GM23248 (cell line): ENCODE measurements at regions not wholly inside any gene's neighbourhood (a gene's known extent, or its start where the extent isn't known, plus 50 kb on each side); places are given as distances from the start of the nearest gene placed in this dataset.

Experiments used
- DNase-seq: peaks from one replicate; pipeline ENCODE4 v3.0.0-alpha.2; 2015
- H2AFZ ChIP-seq: fragments of 200-600 bp; sonication (generic); 2 replicates; pipeline ENCODE4 v1.6.1; 2016; ENCODE audit warnings: antibody characterized with exemption
- H3F3A ChIP-seq: fragments of 200-600 bp; sonication (generic); 2 replicates; pipeline ENCODE4 v1.6.1; 2016; ENCODE audit warnings: mild to moderate bottlenecking, antibody characterized with exemption, mixed run types; ENCODE audit not compliant: insufficient read depth
- H3K27ac ChIP-seq: fragments of 200-600 bp; sonication (generic); 2 replicates; pipeline ENCODE4 v1.5.1; 2016; ENCODE audit warnings: mild to moderate bottlenecking
- H3K27me3 ChIP-seq: fragments of 200-600 bp; sonication (generic); replicated peaks from 2 replicates; pipeline ENCODE4 v1.6.1; 2016; ENCODE audit warnings: mild to moderate bottlenecking; ENCODE audit not compliant: insufficient read depth
- H3K36me3 ChIP-seq: fragments of 200-600 bp; sonication (generic); 2 replicates; pipeline ENCODE4 v1.6.1; 2016; ENCODE audit warnings: low read depth, mild to moderate bottlenecking
- H3K4me1 ChIP-seq: fragments of 200-600 bp; sonication (generic); 2 replicates; pipeline ENCODE4 v1.6.1; 2016; ENCODE audit warnings: mild to moderate bottlenecking; ENCODE audit not compliant: insufficient read depth
- H3K4me2 ChIP-seq: fragments of 200-600 bp; sonication (generic); one replicate; pipeline ENCODE4 v1.6.1; 2016; ENCODE audit warnings: mild to moderate bottlenecking; ENCODE audit not compliant: unreplicated experiment
- H3K4me3 ChIP-seq: fragments of 200-600 bp; sonication (generic); 2 replicates; pipeline ENCODE4 v1.5.1; 2016; ENCODE audit warnings: mild to moderate bottlenecking
- H3K79me2 ChIP-seq: fragments of 200-600 bp; sonication (generic); 2 replicates; pipeline ENCODE4 v1.6.1; 2016; ENCODE audit warnings: mild to moderate bottlenecking; ENCODE audit not compliant: insufficient read depth
- H3K9ac ChIP-seq: fragments of 200-600 bp; sonication (generic); 2 replicates; pipeline ENCODE4 v1.6.1; 2016; ENCODE audit warnings: mild to moderate bottlenecking
- H3K9me2 ChIP-seq: fragments of 200-600 bp; sonication (generic); 2 replicates; pipeline ENCODE4 v1.6.1; 2016; ENCODE audit warnings: mixed run types, mild to moderate bottlenecking, moderate library complexity; ENCODE audit not compliant: insufficient read depth
- H3K9me3 ChIP-seq: fragments of 200-600 bp; sonication (generic); one replicate; pipeline ENCODE4 v1.6.1; 2017; ENCODE audit warnings: low read depth
- H4K20me1 ChIP-seq: fragments of 200-600 bp; sonication (generic); 2 replicates; pipeline ENCODE4 v1.6.0; 2016; ENCODE audit not compliant: insufficient read depth
- EZH2 ChIP-seq: fragments of 200-600 bp; sonication (generic); IDR thresholded peaks from 2 replicates; pipeline ENCODE4 v1.6.1; 2018; ENCODE audit warnings: antibody characterized with exemption, mild to moderate bottlenecking; ENCODE audit not compliant: insufficient read depth, poor library complexity, severe bottlenecking
- EZH2phosphoT487 ChIP-seq: fragments of 200-600 bp; sonication (generic); IDR thresholded peaks from 2 replicates; pipeline ENCODE4 v1.6.1; 2018; ENCODE audit warnings: antibody characterized with exemption, moderate library complexity, mild to moderate bottlenecking, low read depth; ENCODE audit not compliant: insufficient read depth
- WGBS, 2 experiments: methylation state at CpG; one replicate each; pipeline ENCODE4 v1.1.6; 2015 to 2017; ENCODE audit warnings: low lambda C conversion rate in 2 of 2, low coverage in 1 of 2; ENCODE audit errors: missing lambda C conversion rate in 2 of 2; 5-methylcytosine and 5-hydroxymethylcytosine counted together
- in situ Hi-C: fragments of 300-500 bp; cut with MboI; formaldehyde crosslinking; loops from 2 replicates; pipeline ENCODE4 v1.15.0; 2020

DNA sequence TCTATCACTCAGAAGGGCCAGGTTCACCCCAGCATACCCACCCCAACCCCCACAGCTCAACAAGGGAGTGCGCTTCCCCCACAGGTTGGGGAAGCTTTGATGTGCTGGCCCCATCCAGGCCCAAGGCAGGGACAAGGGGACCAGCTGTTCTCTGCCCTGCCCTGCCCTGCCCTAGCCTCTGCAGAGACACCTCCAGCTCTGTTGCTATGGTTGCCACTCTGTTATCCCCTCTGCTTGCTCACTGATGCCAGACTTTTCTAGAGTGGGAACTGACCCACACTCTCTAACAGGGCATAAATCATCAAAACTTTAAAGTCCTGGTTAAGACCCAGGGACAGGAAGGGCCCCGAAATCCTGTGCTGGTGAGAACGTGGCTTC is 50.4 kb upstream of the ENPP7 start:
- H3K4me2 ChIP-seq: no peak overlapping the region
- no peak overlapping the region for H3K9ac ChIP-seq
- H4K20me1 ChIP-seq: no peaks in the 10 kb centered on the region
- no peaks in the 10 kb centered on the region for H3K9me2 ChIP-seq
- no peak for DNase-seq
- no peaks in the 10 kb centered on the region for H3K9me3 ChIP-seq
- no peak overlapping the region for H3K27ac ChIP-seq
- no peak overlapping the region for H3K4me3 ChIP-seq
- 33 to 51% methylated on average over 3 of the region's 3 CpGs for WGBS, 2 experiments
- no peaks in the 10 kb centered on the region for H3K36me3 ChIP-seq
- in situ Hi-C loops: no loop called here
- no peak overlapping the region for H2AFZ ChIP-seq
- TF ChIP-seq EZH2phosphoT487 (no peak), EZH2 (no peak)
- no peaks in the 10 kb centered on the region for H3K4me1 ChIP-seq
- H3F3A ChIP-seq: no peaks in the 10 kb centered on the region
- no peaks in the 10 kb centered on the region; the same call in 1 of the 2 replicates for H3K27me3 ChIP-seq
- H3K79me2 ChIP-seq: no peaks in the 10 kb centered on the region

DNA sequence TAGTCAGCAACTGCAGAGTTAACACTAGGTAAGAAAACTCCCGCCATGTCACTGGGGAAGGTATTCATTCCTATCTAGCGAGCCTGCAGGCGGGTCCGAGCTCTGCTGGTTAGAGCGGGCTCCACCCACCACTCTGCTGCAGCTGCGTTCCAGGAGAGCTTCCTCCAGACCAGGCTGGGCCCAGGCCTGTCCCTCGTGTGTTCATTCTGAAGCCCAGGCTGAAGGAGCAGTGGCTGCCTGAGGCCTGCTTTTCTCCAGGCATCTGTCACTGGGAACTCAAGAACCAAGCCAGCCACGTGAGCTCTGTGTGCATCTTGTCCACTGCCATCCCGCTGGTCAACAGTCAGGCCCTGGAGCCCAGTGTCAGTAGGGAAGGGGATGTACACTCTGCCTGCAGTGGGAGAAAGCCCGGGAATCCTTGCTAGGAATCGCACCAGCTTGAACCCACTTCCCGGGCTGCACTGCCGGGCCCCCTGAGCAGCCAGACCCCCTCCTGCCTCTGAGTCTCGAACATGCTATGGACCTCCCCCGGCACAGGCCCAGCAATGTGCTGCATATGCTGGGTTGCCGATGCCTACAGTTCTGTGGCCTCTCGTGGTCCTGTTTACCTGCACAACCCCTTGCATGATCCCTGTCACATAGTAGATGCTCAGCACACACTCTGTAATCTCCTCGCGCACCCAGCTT is 51.0 kb upstream of the ENPP7 start:
- Histone ChIP-seq H4K20me1 (no peaks in the 10 kb centered on the region), H3K27me3 (no peaks in the 10 kb centered on the region; the same call in 1 of the 2 replicates)

GRCh38 chr17:79678736-79679255 is 51.9 kb upstream of the ENPP7 start:
- Histone ChIP-seq H3K4me1 (no peaks in the 10 kb centered on the region), H3K79me2 (no peaks in the 10 kb centered on the region), H3K27me3 (no peaks in the 10 kb centered on the region; the same call in 1 of the 2 replicates), H3K4me2 (no peak overlapping the region), H4K20me1 (no peaks in the 10 kb centered on the region), H3K9me2 (no peaks in the 10 kb centered on the region), H3K27ac (no peak overlapping the region), H3K4me3 (no peak overlapping the region), H3F3A (no peaks in the 10 kb centered on the region), H3K9me3 (no peaks in the 10 kb centered on the region), H2AFZ (no peak overlapping the region), H3K36me3 (no peaks in the 10 kb centered on the region), H3K9ac (no peak overlapping the region)
- TF ChIP-seq EZH2 (no peak), EZH2phosphoT487 (no peak)
- in situ Hi-C loops: no loop called here
- DNase-seq: no peak
- WGBS, 2 experiments: 31 to 40% methylated on average over 12 of the region's 12 CpGs

More for the DNA sequence above, 51.0 kb upstream of the ENPP7 start:
- Histone ChIP-seq H3K9me3 (no peaks in the 10 kb centered on the region), H3F3A (no peaks in the 10 kb centered on the region), H3K27ac (no peak overlapping the region), H3K36me3 (no peaks in the 10 kb centered on the region), H3K4me1 (no peaks in the 10 kb centered on the region), H3K9me2 (no peaks in the 10 kb centered on the region), H3K4me3 (no peak overlapping the region), H3K79me2 (no peaks in the 10 kb centered on the region), H2AFZ (no peak overlapping the region), H3K4me2 (no peak overlapping the region), H3K9ac (no peak overlapping the region)
- no peak for TF ChIP-seq EZH2phosphoT487
- in situ Hi-C loops: no loop called here
- DNase-seq: no peak
- WGBS, 2 experiments: 62 to 65% methylated on average over 19 of the region's 19 CpGs

- H4K20me1 ChIP-seq: no peaks in the 10 kb centered on the region
- no peaks in the 10 kb centered on the region; the same call in 1 of the 2 replicates for H3K27me3 ChIP-seq
- H3K9ac ChIP-seq: no peak overlapping the region
- no peaks in the 10 kb centered on the region for H3F3A ChIP-seq
- DNase-seq: no peak
- H3K4me3 ChIP-seq: no peak overlapping the region
- TF ChIP-seq EZH2phosphoT487 (no peak), EZH2 (no peak)
- H3K4me2 ChIP-seq: no peak overlapping the region
- WGBS, 2 experiments: 66% methylated on average over 16 of the region's 16 CpGs
- in situ Hi-C loops: no loop called here
- H3K36me3 ChIP-seq: no peaks in the 10 kb centered on the region
- H3K9me3 ChIP-seq: no peaks in the 10 kb centered on the region
- H3K79me2 ChIP-seq: no peaks in the 10 kb centered on the region
- H3K27ac ChIP-seq: no peak overlapping the region
- H3K9me2 ChIP-seq: no peaks in the 10 kb centered on the region
- no peaks in the 10 kb centered on the region for H3K4me1 ChIP-seq
- no peak overlapping the region for H2AFZ ChIP-seq
Measured at GRCh38 chr17:79678091-79678735, 52.5 kb upstream of the ENPP7 start.
